ENCODE measurements at regions not wholly inside any gene's neighbourhood (a gene's known extent, or its start where the extent isn't known, plus 50 kb on each side); places are given as distances from the start of the nearest gene placed in this dataset.

DNA sequence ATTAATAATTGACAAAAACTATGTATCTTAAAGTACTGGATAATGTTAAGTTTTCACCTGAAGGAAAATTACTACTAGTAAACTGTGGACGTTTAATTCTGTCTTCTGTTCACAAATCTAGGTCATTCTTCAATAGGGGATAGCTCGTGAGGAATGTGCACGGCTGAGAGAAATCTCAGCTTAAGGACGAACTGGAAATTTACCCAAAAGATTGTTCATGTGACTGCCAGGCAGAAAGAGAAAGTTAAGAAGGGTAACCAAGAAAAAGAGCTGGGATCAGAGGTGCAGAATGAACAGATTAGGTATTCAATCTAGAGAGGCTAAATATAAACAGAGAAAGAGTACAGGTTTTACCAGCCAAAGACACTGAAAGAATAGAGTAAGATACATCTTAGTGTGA, 245.3 kb downstream of the CASP12 start:
- H3K4me3 ChIP-seq (ENCODE audit: low read depth, low read length) = no peak overlapping the region
- TF ChIP-seq, protein P1, sequence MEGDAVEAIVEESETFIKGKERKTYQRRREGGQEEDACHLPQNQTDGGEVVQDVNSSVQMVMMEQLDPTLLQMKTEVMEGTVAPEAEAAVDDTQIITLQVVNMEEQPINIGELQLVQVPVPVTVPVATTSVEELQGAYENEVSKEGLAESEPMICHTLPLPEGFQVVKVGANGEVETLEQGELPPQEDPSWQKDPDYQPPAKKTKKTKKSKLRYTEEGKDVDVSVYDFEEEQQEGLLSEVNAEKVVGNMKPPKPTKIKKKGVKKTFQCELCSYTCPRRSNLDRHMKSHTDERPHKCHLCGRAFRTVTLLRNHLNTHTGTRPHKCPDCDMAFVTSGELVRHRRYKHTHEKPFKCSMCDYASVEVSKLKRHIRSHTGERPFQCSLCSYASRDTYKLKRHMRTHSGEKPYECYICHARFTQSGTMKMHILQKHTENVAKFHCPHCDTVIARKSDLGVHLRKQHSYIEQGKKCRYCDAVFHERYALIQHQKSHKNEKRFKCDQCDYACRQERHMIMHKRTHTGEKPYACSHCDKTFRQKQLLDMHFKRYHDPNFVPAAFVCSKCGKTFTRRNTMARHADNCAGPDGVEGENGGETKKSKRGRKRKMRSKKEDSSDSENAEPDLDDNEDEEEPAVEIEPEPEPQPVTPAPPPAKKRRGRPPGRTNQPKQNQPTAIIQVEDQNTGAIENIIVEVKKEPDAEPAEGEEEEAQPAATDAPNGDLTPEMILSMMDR (IDR thresholded peaks at IDR 0.05; ENCODE audit: borderline replicate concordance, insufficient read depth, low read depth, low read length) = no peak

DNA sequence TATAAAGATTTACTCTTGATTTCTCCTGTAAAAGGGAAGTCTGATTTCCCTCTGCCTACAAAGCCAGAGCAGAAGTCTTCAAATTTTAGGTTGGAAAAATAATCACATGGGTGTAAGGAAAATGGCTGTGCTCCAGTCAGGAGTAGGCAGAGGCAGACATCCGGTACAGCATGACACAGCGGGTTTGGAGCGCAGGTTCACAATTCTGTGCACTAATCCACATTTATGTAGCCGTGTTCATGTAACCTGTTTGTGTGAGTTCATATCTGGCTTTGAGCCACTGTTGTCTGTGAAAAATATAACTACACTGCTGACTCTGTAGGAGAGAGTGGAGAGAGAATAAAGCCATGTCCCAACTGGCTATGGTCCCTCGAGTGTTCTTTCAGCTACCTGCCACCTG, 248.0 kb downstream of the CASP12 start:
- H3K4me3 ChIP-seq (ENCODE audit: low read depth, low read length) = no peak overlapping the region
- TF ChIP-seq, protein P1 (IDR thresholded peaks at IDR 0.05; ENCODE audit: borderline replicate concordance, insufficient read depth, low read depth, low read length) = no peak

DNA sequence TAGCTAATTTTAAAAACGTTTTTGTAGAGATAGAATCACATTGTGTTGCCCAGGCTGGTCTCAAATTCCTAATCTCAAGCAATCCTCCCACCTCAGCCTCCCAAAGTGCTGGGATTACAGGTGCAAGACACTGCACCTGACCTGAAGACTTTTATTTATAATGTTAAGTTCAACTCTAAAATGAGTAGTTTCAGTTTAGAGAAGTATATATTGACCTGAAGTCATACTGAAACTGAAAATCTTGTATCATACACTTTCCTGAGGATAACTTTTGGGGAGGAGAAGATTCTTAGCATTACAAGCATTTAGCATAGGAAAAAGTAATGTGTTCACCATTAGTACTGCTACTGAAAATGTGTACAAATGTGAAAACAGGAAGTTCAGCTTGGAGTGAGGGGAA, 249.3 kb downstream of the CASP12 start:
- no peak overlapping the region for H3K4me3 ChIP-seq (ENCODE audit: low read depth, low read length)
- TF ChIP-seq, protein P1 (IDR thresholded peaks at IDR 0.05; ENCODE audit: borderline replicate concordance, insufficient read depth, low read depth, low read length) = no peak

DNA sequence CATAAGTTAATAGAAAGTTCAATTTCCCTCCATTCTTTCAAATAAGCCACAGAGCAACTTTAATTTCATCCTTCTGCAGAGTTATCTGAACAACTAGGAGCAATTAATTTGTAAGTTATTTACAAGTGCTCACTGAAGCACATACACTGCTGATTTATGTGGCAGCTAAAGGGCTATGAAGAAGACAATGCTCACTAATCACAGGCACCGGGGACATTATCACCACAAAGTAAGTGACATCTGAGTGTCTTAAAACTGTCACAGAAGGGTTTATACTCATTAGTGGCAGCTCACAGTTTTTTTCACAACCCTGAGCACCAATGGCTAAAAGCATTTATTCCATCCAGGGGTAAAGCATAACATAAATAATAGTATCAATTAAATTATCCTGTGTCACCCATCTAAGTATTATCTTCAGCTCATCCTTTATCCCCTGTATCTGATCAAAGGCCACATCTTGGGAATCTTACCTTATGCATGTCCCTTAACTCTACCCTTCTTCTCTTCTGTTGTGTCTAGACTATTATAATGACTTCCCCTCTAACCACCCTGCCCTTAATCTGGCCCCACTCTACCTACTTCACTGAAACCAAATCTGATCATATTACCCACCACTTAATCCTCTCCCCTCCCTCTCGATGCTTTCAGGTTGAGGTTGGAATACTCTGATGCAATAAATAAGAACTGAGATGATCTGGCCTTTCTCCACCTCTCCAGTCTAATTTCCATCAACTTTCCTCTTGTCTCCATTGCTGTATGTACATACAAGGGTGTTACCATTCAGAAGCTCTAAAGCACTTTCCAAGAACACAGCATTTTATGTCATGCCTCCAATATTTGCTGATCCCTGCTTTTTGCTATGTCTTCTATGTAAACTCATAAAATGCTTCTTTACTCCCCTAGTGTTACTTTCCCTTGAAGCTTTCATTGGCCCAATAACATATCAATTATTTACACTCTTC, 252.7 kb downstream of the CASP12 start:
- H3K4me3 ChIP-seq (ENCODE audit: low read depth, low read length) = no peak overlapping the region
- TF ChIP-seq, protein P1 (IDR thresholded peaks at IDR 0.05; ENCODE audit: borderline replicate concordance, insufficient read depth, low read depth, low read length) = no peak

DNA sequence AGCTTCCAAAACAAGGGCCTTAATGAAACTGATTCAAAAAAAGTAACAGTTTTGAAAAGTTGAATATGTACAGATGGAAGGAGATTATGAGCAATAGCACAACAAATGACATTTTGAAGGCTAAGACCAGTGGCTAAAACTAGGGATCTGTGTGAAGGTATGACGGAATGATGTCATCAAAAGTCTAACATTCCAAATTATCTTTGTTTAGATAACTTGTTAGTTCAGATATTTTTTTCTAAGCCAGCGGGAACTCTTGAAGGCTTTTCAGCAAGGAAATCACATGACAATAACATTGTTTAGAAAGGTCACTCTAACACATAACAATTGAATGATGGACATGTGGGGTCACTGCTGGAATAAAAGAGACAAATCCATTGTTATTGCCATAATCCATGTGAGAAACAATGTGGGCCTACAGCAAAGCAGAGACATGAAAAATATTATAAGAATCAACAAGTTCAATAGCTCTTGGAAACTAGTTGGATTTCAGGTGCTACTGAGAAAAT, 260.5 kb downstream of the CASP12 start:
- H3K4me3 ChIP-seq (ENCODE audit: low read depth, low read length) = no peak overlapping the region
- TF ChIP-seq, protein P1 (IDR thresholded peaks at IDR 0.05; ENCODE audit: borderline replicate concordance, insufficient read depth, low read depth, low read length) = no peak

DNA sequence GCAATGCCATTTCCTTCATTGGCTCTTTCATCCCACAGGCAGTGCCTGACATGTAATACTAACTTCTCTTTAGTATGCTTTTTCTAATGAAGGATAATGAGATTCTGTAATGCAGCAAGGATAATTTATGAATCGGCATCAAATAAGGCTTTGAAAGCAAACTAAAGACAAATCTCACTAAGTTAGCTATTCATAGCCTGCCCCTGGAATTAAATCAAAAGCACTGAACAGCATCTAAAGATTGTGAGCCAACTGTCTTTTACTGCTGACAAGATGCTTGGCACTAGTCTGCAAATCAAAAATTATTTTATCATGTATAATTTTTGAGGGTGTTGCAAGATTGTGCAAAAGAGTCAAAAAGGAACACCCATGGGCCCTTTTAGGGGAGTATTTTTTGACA, 265.0 kb downstream of the CASP12 start:
- H3K4me3 ChIP-seq (ENCODE audit: low read depth, low read length) = no peak overlapping the region
- TF ChIP-seq, protein P1 (IDR thresholded peaks at IDR 0.05; ENCODE audit: borderline replicate concordance, insufficient read depth, low read depth, low read length) = no peak

DNA sequence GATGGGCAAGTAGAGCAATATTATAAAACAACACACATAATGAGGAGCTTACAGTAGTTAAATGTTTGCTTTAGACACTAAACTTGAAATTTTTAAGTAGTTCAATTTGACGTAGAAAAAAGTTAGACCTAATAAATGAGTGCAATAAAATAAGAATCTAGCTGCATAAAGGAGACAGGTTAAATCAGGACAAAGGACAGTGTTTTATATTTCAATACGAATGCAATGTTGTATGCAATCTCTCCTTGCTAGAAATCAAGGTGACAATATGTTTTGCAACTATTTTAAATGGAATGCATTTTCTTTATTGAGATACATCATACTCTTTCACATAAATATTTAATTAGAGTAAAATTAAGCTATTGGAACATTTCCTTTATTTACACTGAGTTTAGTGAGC, 267.9 kb downstream of the CASP12 start:
- TF ChIP-seq, protein P1 (IDR thresholded peaks at IDR 0.05; ENCODE audit: borderline replicate concordance, insufficient read depth, low read depth, low read length) = no peak
- H3K4me3 ChIP-seq (ENCODE audit: low read depth, low read length) = no peak overlapping the region

Data from GM12875 (cell line).